ENCODE measurements at regions not wholly inside any gene's neighbourhood (a gene's known extent, or its start where the extent isn't known, plus 50 kb on each side); places are given as distances from the start of the nearest gene placed in this dataset.

DNA sequence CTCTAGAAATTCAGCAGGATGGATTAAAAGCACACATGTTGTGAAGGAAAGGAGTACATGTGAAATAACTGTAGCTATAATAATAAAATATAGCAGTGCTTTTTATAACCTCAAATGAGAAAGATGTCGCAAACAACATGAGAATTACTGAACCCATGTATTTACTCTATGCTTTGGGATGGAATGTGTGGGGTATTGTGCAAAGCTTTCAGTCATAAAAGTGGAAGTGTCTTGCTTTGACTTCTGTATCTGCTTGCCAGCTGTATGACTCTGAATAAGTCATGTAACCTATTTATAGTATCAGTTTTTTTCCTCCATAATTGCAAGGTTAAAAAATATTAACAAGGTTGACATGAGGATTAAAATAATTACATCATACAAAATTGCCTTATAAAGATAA, 519.3 kb upstream of the CADM2 start:
- H3K4me3 ChIP-seq, result no peak overlapping the region
- no peaks in the 10 kb centered on the region for H3K9me2 ChIP-seq (ENCODE audit: insufficient read depth)
- Mint-ChIP-seq H3K4me1 (peaks cover 6% of the 10 kb centered on the region), H3K27ac (no peak overlapping the region), H3K36me3 (ENCODE audit: low read depth) (no peaks in the 10 kb centered on the region), H3K27me3 (ENCODE audit: insufficient read depth, low read depth, poor library complexity) (no peaks in the 10 kb centered on the region), H3K9me3 (no peaks in the 10 kb centered on the region), H3K4me3 (no peak overlapping the region)
- H2AFZ ChIP-seq, result no peak overlapping the region
- no peak overlapping the region for H3K27ac ChIP-seq (ENCODE audit: low read depth)
- H4K20me1 ChIP-seq (replicated peaks; ENCODE audit: insufficient read depth), result no peaks in the 10 kb centered on the region
- H3K4me2 ChIP-seq, result no peak overlapping the region
- H3K27me3 ChIP-seq (ENCODE audit: insufficient read depth), result no peaks in the 10 kb centered on the region
- ATAC-seq, result no peak
- H3F3A ChIP-seq (replicated peaks; ENCODE audit: low read depth), result no peaks in the 10 kb centered on the region
- TF ChIP-seq EZH2phosphoT487 (IDR thresholded peaks at IDR 0.05; ENCODE audit: unreplicated experiment) (no peak), NANOG (IDR thresholded peaks at IDR 0.05; ENCODE audit: borderline replicate concordance) (no peak), ZNF331 (CRISPR knock-in tag; IDR thresholded peaks at IDR 0.05; ENCODE audit: low read depth) (no peak), POLR2AphosphoS5 (IDR thresholded peaks at IDR 0.05; ENCODE audit: low read depth) (no peak), STAT1 (IDR thresholded peaks at IDR 0.05; ENCODE audit: unreplicated experiment) (no peak), CREB1 (CRISPR knock-in tag; IDR thresholded peaks at IDR 0.05; ENCODE audit: low read depth) (no peak)
- TF ChIP-seq, protein P1, sequence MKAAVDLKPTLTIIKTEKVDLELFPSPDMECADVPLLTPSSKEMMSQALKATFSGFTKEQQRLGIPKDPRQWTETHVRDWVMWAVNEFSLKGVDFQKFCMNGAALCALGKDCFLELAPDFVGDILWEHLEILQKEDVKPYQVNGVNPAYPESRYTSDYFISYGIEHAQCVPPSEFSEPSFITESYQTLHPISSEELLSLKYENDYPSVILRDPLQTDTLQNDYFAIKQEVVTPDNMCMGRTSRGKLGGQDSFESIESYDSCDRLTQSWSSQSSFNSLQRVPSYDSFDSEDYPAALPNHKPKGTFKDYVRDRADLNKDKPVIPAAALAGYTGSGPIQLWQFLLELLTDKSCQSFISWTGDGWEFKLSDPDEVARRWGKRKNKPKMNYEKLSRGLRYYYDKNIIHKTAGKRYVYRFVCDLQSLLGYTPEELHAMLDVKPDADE (IDR thresholded peaks at IDR 0.05), result no peak
- no peak for DNase-seq (ENCODE audit: low spot score)
- H3K36me3 ChIP-seq (ENCODE audit: insufficient read depth), result no peaks in the 10 kb centered on the region
- H3K79me2 ChIP-seq (replicated peaks; ENCODE audit: insufficient read depth), result no peaks in the 10 kb centered on the region
- H3K4me1 ChIP-seq (ENCODE audit: insufficient read depth), result peaks cover 3% of the 10 kb centered on the region; the same call in 1 of the 2 replicates

DNA sequence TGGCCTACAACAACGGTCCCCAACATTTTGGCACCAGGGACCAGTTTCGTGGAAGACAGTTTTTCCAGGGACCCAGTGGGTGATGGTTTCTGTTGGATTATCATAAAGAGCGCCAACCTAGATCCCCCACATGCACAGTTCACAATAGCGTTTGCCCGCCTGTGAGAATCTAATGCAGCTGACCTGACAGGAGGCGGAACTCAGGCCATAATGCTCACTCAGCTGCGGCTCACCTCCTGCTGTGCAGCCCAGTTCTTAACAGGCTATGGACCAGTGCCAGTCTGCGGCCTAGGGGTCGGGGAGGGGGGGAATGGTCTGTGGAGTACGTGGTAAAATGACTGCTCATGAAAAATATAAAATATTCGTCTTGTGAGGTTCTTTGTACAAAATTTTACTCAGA, 518.5 kb upstream of the CADM2 start:
- Mint-ChIP-seq H3K27ac (no peak overlapping the region), H3K9me3 (no peaks in the 10 kb centered on the region), H3K27me3 (ENCODE audit: insufficient read depth, low read depth, poor library complexity) (no peaks in the 10 kb centered on the region), H3K36me3 (ENCODE audit: low read depth) (no peaks in the 10 kb centered on the region), H3K4me3 (no peak overlapping the region), H3K4me1 (peaks cover 5% of the 10 kb centered on the region)
- ATAC-seq, result no peak
- H3K27me3 ChIP-seq (ENCODE audit: insufficient read depth), result no peaks in the 10 kb centered on the region
- no peaks in the 10 kb centered on the region for H3K9me2 ChIP-seq (ENCODE audit: insufficient read depth)
- no peaks in the 10 kb centered on the region for H4K20me1 ChIP-seq (replicated peaks; ENCODE audit: insufficient read depth)
- no peak for DNase-seq (ENCODE audit: low spot score)
- TF ChIP-seq EZH2 (IDR thresholded peaks at IDR 0.05; ENCODE audit: low read depth, unreplicated experiment), result no peak
- TF ChIP-seq, protein P1 (IDR thresholded peaks at IDR 0.05), result no peak
- TF ChIP-seq POLR2AphosphoS5 (IDR thresholded peaks at IDR 0.05; ENCODE audit: low read depth), result no peak
- TF ChIP-seq ZNF114 (CRISPR knock-in tag; IDR thresholded peaks at IDR 0.05), result no peak
- no peak for TF ChIP-seq CREB1 (CRISPR knock-in tag; IDR thresholded peaks at IDR 0.05; ENCODE audit: low read depth)
- no peak overlapping the region for H2AFZ ChIP-seq
- no peak overlapping the region for H3K4me3 ChIP-seq
- H3K4me2 ChIP-seq, result no peak overlapping the region
- no peaks in the 10 kb centered on the region for H3K79me2 ChIP-seq (replicated peaks; ENCODE audit: insufficient read depth)
- H3F3A ChIP-seq (replicated peaks; ENCODE audit: low read depth), result no peaks in the 10 kb centered on the region
- H3K4me1 ChIP-seq (ENCODE audit: insufficient read depth), result peaks cover 3% of the 10 kb centered on the region; the same call in 1 of the 2 replicates
- H3K27ac ChIP-seq (ENCODE audit: low read depth), result no peak overlapping the region
- H3K36me3 ChIP-seq (ENCODE audit: insufficient read depth), result no peaks in the 10 kb centered on the region

DNA sequence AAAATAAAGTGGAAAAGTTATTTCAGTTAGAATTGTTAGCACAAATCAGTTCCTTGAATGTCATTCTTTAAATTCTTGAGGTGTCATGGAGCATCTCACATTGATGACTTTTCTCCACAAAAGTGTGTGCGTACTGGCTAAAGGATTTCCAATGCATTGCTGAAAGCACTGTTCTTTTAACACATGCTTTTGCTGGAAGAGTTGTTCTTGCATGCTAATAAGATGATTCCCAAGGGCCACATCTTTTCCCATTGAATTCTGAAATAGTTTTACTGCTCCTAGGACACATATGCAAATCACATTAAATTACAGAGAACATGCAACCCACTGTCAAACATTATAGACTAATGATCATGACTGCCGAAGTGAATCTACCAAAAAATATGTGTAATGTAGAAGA, 516.3 kb upstream of the CADM2 start:
- H3K4me3 ChIP-seq, result no peak overlapping the region
- no peaks in the 10 kb centered on the region for H3K36me3 Mint-ChIP-seq (ENCODE audit: low read depth)
- H3K9me3 Mint-ChIP-seq, result no peaks in the 10 kb centered on the region
- TF ChIP-seq, protein P2, sequence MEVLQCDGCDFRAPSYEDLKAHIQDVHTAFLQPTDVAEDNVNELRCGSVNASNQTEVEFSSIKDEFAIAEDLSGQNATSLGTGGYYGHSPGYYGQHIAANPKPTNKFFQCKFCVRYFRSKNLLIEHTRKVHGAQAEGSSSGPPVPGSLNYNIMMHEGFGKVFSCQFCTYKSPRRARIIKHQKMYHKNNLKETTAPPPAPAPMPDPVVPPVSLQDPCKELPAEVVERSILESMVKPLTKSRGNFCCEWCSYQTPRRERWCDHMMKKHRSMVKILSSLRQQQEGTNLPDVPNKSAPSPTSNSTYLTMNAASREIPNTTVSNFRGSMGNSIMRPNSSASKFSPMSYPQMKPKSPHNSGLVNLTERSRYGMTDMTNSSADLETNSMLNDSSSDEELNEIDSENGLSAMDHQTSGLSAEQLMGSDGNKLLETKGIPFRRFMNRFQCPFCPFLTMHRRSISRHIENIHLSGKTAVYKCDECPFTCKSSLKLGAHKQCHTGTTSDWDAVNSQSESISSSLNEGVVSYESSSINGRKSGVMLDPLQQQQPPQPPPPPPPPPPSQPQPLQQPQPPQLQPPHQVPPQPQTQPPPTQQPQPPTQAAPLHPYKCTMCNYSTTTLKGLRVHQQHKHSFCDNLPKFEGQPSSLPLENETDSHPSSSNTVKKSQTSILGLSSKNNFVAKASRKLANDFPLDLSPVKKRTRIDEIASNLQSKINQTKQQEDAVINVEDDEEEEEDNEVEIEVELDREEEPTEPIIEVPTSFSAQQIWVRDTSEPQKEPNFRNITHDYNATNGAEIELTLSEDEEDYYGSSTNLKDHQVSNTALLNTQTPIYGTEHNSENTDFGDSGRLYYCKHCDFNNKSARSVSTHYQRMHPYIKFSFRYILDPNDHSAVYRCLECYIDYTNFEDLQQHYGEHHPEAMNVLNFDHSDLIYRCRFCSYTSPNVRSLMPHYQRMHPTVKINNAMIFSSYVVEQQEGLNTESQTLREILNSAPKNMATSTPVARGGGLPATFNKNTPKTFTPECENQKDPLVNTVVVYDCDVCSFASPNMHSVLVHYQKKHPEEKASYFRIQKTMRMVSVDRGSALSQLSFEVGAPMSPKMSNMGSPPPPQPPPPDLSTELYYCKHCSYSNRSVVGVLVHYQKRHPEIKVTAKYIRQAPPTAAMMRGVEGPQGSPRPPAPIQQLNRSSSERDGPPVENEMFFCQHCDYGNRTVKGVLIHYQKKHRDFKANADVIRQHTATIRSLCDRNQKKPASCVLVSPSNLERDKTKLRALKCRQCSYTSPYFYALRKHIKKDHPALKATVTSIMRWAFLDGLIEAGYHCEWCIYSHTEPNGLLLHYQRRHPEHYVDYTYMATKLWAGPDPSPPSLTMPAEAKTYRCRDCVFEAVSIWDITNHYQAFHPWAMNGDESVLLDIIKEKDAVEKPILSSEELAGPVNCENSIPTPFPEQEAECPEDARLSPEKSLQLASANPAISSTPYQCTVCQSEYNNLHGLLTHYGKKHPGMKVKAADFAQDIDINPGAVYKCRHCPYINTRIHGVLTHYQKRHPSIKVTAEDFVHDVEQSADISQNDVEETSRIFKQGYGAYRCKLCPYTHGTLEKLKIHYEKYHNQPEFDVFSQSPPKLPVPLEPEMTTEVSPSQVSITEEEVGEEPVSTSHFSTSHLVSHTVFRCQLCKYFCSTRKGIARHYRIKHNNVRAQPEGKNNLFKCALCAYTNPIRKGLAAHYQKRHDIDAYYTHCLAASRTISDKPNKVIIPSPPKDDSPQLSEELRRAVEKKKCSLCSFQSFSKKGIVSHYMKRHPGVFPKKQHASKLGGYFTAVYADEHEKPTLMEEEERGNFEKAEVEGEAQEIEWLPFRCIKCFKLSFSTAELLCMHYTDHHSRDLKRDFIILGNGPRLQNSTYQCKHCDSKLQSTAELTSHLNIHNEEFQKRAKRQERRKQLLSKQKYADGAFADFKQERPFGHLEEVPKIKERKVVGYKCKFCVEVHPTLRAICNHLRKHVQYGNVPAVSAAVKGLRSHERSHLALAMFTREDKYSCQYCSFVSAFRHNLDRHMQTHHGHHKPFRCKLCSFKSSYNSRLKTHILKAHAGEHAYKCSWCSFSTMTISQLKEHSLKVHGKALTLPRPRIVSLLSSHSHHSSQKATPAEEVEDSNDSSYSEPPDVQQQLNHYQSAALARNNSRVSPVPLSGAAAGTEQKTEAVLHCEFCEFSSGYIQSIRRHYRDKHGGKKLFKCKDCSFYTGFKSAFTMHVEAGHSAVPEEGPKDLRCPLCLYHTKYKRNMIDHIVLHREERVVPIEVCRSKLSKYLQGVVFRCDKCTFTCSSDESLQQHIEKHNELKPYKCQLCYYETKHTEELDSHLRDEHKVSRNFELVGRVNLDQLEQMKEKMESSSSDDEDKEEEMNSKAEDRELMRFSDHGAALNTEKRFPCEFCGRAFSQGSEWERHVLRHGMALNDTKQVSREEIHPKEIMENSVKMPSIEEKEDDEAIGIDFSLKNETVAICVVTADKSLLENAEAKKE (CRISPR knock-in tag; IDR thresholded peaks at IDR 0.05), result no peak

More for the DNA sequence above, 516.3 kb upstream of the CADM2 start:
- Histone ChIP-seq H2AFZ (no peak overlapping the region), H3K79me2 (replicated peaks; ENCODE audit: insufficient read depth) (no peaks in the 10 kb centered on the region), H3K9me2 (ENCODE audit: insufficient read depth) (no peaks in the 10 kb centered on the region), H3K4me1 (ENCODE audit: insufficient read depth) (no peaks in the 10 kb centered on the region), H3K4me2 (no peak overlapping the region), H4K20me1 (replicated peaks; ENCODE audit: insufficient read depth) (no peaks in the 10 kb centered on the region), H3F3A (replicated peaks; ENCODE audit: low read depth) (no peaks in the 10 kb centered on the region), H3K27me3 (ENCODE audit: insufficient read depth) (no peaks in the 10 kb centered on the region), H3K36me3 (ENCODE audit: insufficient read depth) (no peaks in the 10 kb centered on the region), H3K27ac (ENCODE audit: low read depth) (no peak overlapping the region)
- Mint-ChIP-seq H3K4me3 (no peak overlapping the region), H3K4me1 (no peaks in the 10 kb centered on the region), H3K27me3 (ENCODE audit: insufficient read depth, low read depth, poor library complexity) (no peaks in the 10 kb centered on the region), H3K27ac (no peak overlapping the region)
- DNase-seq (ENCODE audit: low spot score) (no peak), ATAC-seq (no peak)
